ENCODE measurements at regions not wholly inside any gene's neighbourhood (a gene's known extent, or its start where the extent isn't known, plus 50 kb on each side); places are given as distances from the start of the nearest gene placed in this dataset.

- Histone ChIP-seq H3K4me3 (ENCODE audit: low read depth in 1 of 2, low read length in 1 of 2) (no peak overlapping the region), H3K27me3 (no peaks in the 10 kb centered on the region), H3K27ac (no peak overlapping the region), H3K9me3 (no peaks in the 10 kb centered on the region), H3K4me1 (ENCODE audit: control insufficient read depth in 1 of 2, insufficient read depth in 1 of 2, low read depth in 1 of 2, low read length in 1 of 2) (peaks cover 9 to 22% of the 10 kb centered on the region in 2 experiments), H3K36me3 (no peaks in the 10 kb centered on the region)
- no peak for TF ChIP-seq CTCF (IDR thresholded peaks at IDR 0.05)
Observed at GRCh38 chr1:181150273-181150672, 61.8 kb downstream of the IER5 start.

GRCh38 chr1:181150842-181151241 is 62.3 kb downstream of the IER5 start:
- Histone ChIP-seq H3K4me1 (ENCODE audit: control insufficient read depth in 1 of 2, insufficient read depth in 1 of 2, low read depth in 1 of 2, low read length in 1 of 2) (peaks cover 9 to 22% of the 10 kb centered on the region in 2 experiments), H3K27me3 (no peaks in the 10 kb centered on the region), H3K9me3 (no peaks in the 10 kb centered on the region), H3K36me3 (no peaks in the 10 kb centered on the region), H3K27ac (no peak overlapping the region), H3K4me3 (ENCODE audit: low read depth in 1 of 2, low read length in 1 of 2) (no peak overlapping the region)
- TF ChIP-seq CTCF (IDR thresholded peaks at IDR 0.05) = no peak

GRCh38 chr1:181151378-181152326 is 63.2 kb downstream of the IER5 start:
- no peak overlapping the region for H3K27ac ChIP-seq
- no peaks in the 10 kb centered on the region for H3K36me3 ChIP-seq
- peaks cover 9 to 22% of the 10 kb centered on the region in 2 experiments for H3K4me1 ChIP-seq (ENCODE audit: control insufficient read depth in 1 of 2, insufficient read depth in 1 of 2, low read depth in 1 of 2, low read length in 1 of 2)
- H3K4me3 ChIP-seq (ENCODE audit: low read depth in 1 of 2, low read length in 1 of 2) = no peak overlapping the region
- no peaks in the 10 kb centered on the region for H3K9me3 ChIP-seq
- TF ChIP-seq CTCF (IDR thresholded peaks at IDR 0.05) = no peak
- H3K27me3 ChIP-seq = no peaks in the 10 kb centered on the region

GRCh38 chr1:181152892-181153633 is 64.6 kb downstream of the IER5 start:
- H3K27me3 ChIP-seq = no peaks in the 10 kb centered on the region
- no peaks in the 10 kb centered on the region for H3K36me3 ChIP-seq
- TF ChIP-seq CTCF (IDR thresholded peaks at IDR 0.05) = no peak
- no peak overlapping the region for H3K27ac ChIP-seq
- H3K9me3 ChIP-seq = no peaks in the 10 kb centered on the region
- H3K4me3 ChIP-seq (ENCODE audit: low read depth in 1 of 2, low read length in 1 of 2) = no peak overlapping the region
- H3K4me1 ChIP-seq (ENCODE audit: control insufficient read depth in 1 of 2, insufficient read depth in 1 of 2, low read depth in 1 of 2, low read length in 1 of 2) = peaks cover 9 to 22% of the 10 kb centered on the region in 2 experiments

GRCh38 chr1:181153634-181153961 is 65.1 kb downstream of the IER5 start:
- no peak overlapping the region for H3K27ac ChIP-seq
- peaks cover 9 to 22% of the 10 kb centered on the region in 2 experiments for H3K4me1 ChIP-seq (ENCODE audit: control insufficient read depth in 1 of 2, insufficient read depth in 1 of 2, low read depth in 1 of 2, low read length in 1 of 2)
- H3K27me3 ChIP-seq = no peaks in the 10 kb centered on the region
- H3K4me3 ChIP-seq (ENCODE audit: low read depth in 1 of 2, low read length in 1 of 2) = no peak overlapping the region
- H3K9me3 ChIP-seq = no peaks in the 10 kb centered on the region
- H3K36me3 ChIP-seq = no peaks in the 10 kb centered on the region
- no peak for TF ChIP-seq CTCF (IDR thresholded peaks at IDR 0.05)
